GM12878 (cell line): ENCODE measurements at regions not wholly inside any gene's neighbourhood (a gene's known extent, or its start where the extent isn't known, plus 50 kb on each side); places are given as distances from the start of the nearest gene placed in this dataset.

Experiments used
- ATAC-seq: fragments of 200-7000 bp; cut with Tn5 transposase; 3 replicates; pipeline ENCODE4 v1.9.1; 2020; ENCODE audit warnings: mild to moderate bottlenecking, moderate library complexity
- BruUV-seq: library from RNA; stranded (reverse); fragments of 400-500 nt; replicated peaks from 2 replicates; lab custom pipeline; 2021; lab: Mats Ljungman, UMichigan
- CTCF ChIA-PET: fragments of 300-600 bp; sonication (Branson Sonifier 250); formaldehyde crosslinking; extraction: SDS; loops from one replicate; lab custom pipeline; 2021; ENCODE audit warnings: inconsistent platforms; lab: Yijun Ruan, JAX
- POLR2A ChIA-PET: fragments of 350-600 bp; formaldehyde crosslinking; extraction: SDS; loops from one replicate; lab custom pipeline; 2021; ENCODE audit warnings: inconsistent platforms; lab: Charles Lee
- RAD21 ChIA-PET: fragments of 300-600 bp; sonication (Branson Sonifier 250); formaldehyde crosslinking; loops from one replicate; lab custom pipeline; 2023; ENCODE audit warnings: antibody characterized with exemption; ENCODE audit not compliant: unreplicated experiment; lab: Charles Lee
- SMC1A ChIA-PET: fragments of 300-600 bp; sonication (Branson Sonifier 250); formaldehyde crosslinking; loops from one replicate; lab custom pipeline; 2023; ENCODE audit not compliant: unreplicated experiment, uncharacterized antibody; lab: Charles Lee
- DNase-seq: peaks from one replicate; pipeline ENCODE4 v3.0.0-alpha.2; 2011; ENCODE audit warnings: low read depth, low spot score
- FAIRE-seq: peaks from 3 replicates; lab custom pipeline; 2011; peaks lifted over from hg19 to GRCh38; lab: Jason Lieb, UNC
- H2AFZ ChIP-seq: 2 replicates; pipeline ENCODE4 v1.6.0; 2011; ENCODE audit warnings: low read depth, low read length, control low read depth; ENCODE audit not compliant: control insufficient read depth
- H3K27ac ChIP-seq: 2 replicates; pipeline ENCODE4 v1.5.1; 2011; ENCODE audit warnings: control low read depth; ENCODE audit not compliant: control insufficient read depth, insufficient read depth
- H3K27me3 ChIP-seq, 2 experiments: replicated peaks in 1 of 2; 2 replicates each; pipeline versions ENCODE4 v1.6.0 to v1.6.1; 2011; ENCODE audit warnings: low read length in 1 of 2; ENCODE audit not compliant: control insufficient read depth in 2 of 2, insufficient read depth in 2 of 2
- H3K36me3 ChIP-seq, 2 experiments: 2 replicates each; pipeline ENCODE4 v1.5.1; 2011; ENCODE audit warnings: low read length in 1 of 2; ENCODE audit not compliant: control insufficient read depth in 2 of 2, insufficient read depth in 2 of 2
- H3K4me1 ChIP-seq: 2 replicates; pipeline ENCODE4 v1.6.1; 2011; ENCODE audit warnings: mild to moderate bottlenecking, low read length, moderate library complexity, mixed read lengths; ENCODE audit not compliant: control insufficient read depth, insufficient read depth
- H3K4me2 ChIP-seq: 2 replicates; pipeline ENCODE4 v1.6.0; 2011; ENCODE audit warnings: control low read depth; ENCODE audit not compliant: control insufficient read depth, insufficient read depth
- H3K4me3 ChIP-seq: fragments of 200-600 bp; sonication (generic); 2 replicates; pipeline ENCODE4 v1.5.1; 2016
- H3K79me2 ChIP-seq: 2 replicates; pipeline ENCODE4 v1.6.0; 2011; ENCODE audit warnings: low read length; ENCODE audit not compliant: control insufficient read depth, insufficient read depth
- H3K9ac ChIP-seq: 2 replicates; pipeline ENCODE4 v1.8.0; 2011; ENCODE audit warnings: low read length, control low read depth, mixed read lengths; ENCODE audit not compliant: control insufficient read depth, insufficient read depth
- H3K9me3 ChIP-seq: replicated peaks from 3 replicates; pipeline ENCODE4 v1.5.1; 2011; ENCODE audit warnings: mild to moderate bottlenecking, low read length; ENCODE audit not compliant: control insufficient read depth, insufficient read depth
- H4K20me1 ChIP-seq: 2 replicates; pipeline ENCODE4 v1.6.0; 2011; ENCODE audit not compliant: control insufficient read depth, insufficient read depth
- CHD2 ChIP-seq: IDR thresholded peaks from 2 replicates; pipeline ENCODE4 v1.6.1; 2011; ENCODE audit warnings: low read depth, low read length, improper control_type of control experiment, borderline replicate concordance
- DPF2 ChIP-seq: fragments of 450-650 bp; IDR thresholded peaks from 2 replicates; pipeline ENCODE4 v1.6.1; 2017; ENCODE audit warnings: mild to moderate bottlenecking
- EP300 ChIP-seq, 2 experiments: fragments of 150-350 bp in 1 of 2; IDR thresholded peaks; 2 replicates each; pipeline ENCODE4 v1.6.1; 2011 to 2012; ENCODE audit warnings: low read depth in 2 of 2, low read length in 2 of 2, borderline replicate concordance in 1 of 2, improper control_type of control experiment in 1 of 2, inconsistent platforms in 1 of 2; ENCODE audit not compliant: control insufficient read depth in 1 of 2
- HSF1 ChIP-seq: fragments of 150-350 bp; IDR thresholded peaks from 2 replicates; pipeline ENCODE4 v1.6.1; 2014; ENCODE audit warnings: mild to moderate bottlenecking, low read depth, low read length
- JUND ChIP-seq: IDR thresholded peaks from 2 replicates; pipeline ENCODE4 v1.6.1; 2012; ENCODE audit warnings: low read depth, mild to moderate bottlenecking, low read length, improper control_type of control experiment, moderate library complexity
- POU2F2 ChIP-seq: IDR thresholded peaks from 3 replicates; pipeline ENCODE4 v1.6.1; 2011; ENCODE audit warnings: low read depth, mild to moderate bottlenecking, low read length, borderline replicate concordance
- RUNX3 ChIP-seq: IDR thresholded peaks from 2 replicates; pipeline ENCODE4 v1.6.1; 2012; ENCODE audit warnings: low read length, inconsistent platforms
- USF1 ChIP-seq: IDR thresholded peaks from 2 replicates; pipeline ENCODE4 v1.6.1; 2011; ENCODE audit warnings: borderline replicate concordance, low read depth, mild to moderate bottlenecking, moderate library complexity, mixed read lengths, low read length; ENCODE audit not compliant: insufficient read depth; ENCODE audit errors: extremely low read length
- USF2 ChIP-seq: IDR thresholded peaks from 2 replicates; pipeline ENCODE4 v1.6.1; 2011; ENCODE audit warnings: low read depth, low read length, improper control_type of control experiment, borderline replicate concordance
- YY1 ChIP-seq: IDR thresholded peaks from 2 replicates; pipeline ENCODE4 v1.6.1; 2011; ENCODE audit warnings: low read depth, mild to moderate bottlenecking, low read length
- ZNF24 ChIP-seq: fragments of 450-650 bp; IDR thresholded peaks from 2 replicates; pipeline ENCODE4 v1.6.1; 2017; ENCODE audit warnings: antibody characterized with exemption, mild to moderate bottlenecking
- ZSCAN29 ChIP-seq: fragments of 450-650 bp; IDR thresholded peaks from 2 replicates; pipeline ENCODE4 v1.6.1; 2017; ENCODE audit warnings: mild to moderate bottlenecking, moderate library complexity
- WGBS: methylation state at CpG from one replicate; pipeline ENCODE4 v1.1.6; 2016; ENCODE audit warnings: low lambda C conversion rate; ENCODE audit not compliant: insufficient replicate concordance, insufficient coverage; ENCODE audit errors: missing lambda C conversion rate; 5-methylcytosine and 5-hydroxymethylcytosine counted together
- in situ Hi-C: fragments of 300-500 bp; cut with MboI; formaldehyde crosslinking; loops from 9 replicates; pipeline ENCODE4 v1.14.3; 2018; ENCODE audit warnings: mixed read lengths
- intact Hi-C: fragments of 100-400 bp; cut with micrococcal nuclease; formaldehyde crosslinking; loops from one replicate; pipeline ENCODE4 v1.14.2; 2022; ENCODE audit not compliant: unreplicated experiment
- TF ChIP-seq, protein P1 (sequence below): fragments of 450-650 bp; formaldehyde crosslinking; IDR thresholded peaks from 2 replicates; pipeline ENCODE4 v1.5.0; 2022; ENCODE audit warnings: mild to moderate bottlenecking, missing genetic modification characterization
- TF ChIP-seq, protein P2 (sequence below): fragments of 450-650 bp; IDR thresholded peaks from 2 replicates; pipeline ENCODE4 v1.6.1; 2017; ENCODE audit warnings: mild to moderate bottlenecking, moderate library complexity

DNA sequence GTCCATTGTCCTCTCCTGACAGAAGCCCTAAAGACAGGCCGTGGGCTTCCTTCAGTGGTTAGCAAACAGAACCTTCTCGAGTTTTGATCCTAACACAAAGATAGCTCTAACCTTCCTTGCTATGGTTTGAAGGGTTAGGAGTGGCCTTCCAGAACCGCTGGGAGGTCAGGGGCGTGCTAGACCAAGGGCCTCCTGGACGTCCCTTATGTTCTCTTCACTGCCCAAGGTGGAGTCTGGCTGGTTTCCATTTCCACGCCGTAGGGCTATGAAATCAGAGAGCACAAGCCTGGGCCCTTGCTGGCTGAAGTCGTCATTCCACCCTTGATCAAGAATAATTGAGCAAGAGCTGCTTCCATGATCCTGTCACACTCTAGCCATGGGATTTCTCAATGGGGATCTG, 475.1 kb downstream of the SHQ1 start:
- Histone ChIP-seq H3K79me2 (no peaks in the 10 kb centered on the region), H3K4me3 (no peak overlapping the region), H3K4me1 (peaks cover 3% of the 10 kb centered on the region; the same call in 1 of the 2 replicates), H3K9me3 (no peaks in the 10 kb centered on the region), H3K9ac (no peak overlapping the region), H3K27me3 (no peaks in the 10 kb centered on the region), H4K20me1 (no peaks in the 10 kb centered on the region), H3K4me2 (no peak overlapping the region), H2AFZ (no peak overlapping the region), H3K27ac (no peak overlapping the region), H3K36me3 (peaks cover 1 to 2% of the 10 kb centered on the region in 2 experiments; a peak in 3 of 4 replicates)
- POLR2A ChIA-PET = interaction anchor here (0.5 to 0.7 kb wide), 2 partner anchors 25 to 121 kb away, joined by 4 to 7 read pairs; no protein-coding TSS in a partner anchor
- CTCF ChIA-PET = no interaction called here
- intact Hi-C loops = no loop called here
- FAIRE-seq (no peak), DNase-seq (no peak), ATAC-seq (no peak)
- TF ChIP-seq, protein P1, sequence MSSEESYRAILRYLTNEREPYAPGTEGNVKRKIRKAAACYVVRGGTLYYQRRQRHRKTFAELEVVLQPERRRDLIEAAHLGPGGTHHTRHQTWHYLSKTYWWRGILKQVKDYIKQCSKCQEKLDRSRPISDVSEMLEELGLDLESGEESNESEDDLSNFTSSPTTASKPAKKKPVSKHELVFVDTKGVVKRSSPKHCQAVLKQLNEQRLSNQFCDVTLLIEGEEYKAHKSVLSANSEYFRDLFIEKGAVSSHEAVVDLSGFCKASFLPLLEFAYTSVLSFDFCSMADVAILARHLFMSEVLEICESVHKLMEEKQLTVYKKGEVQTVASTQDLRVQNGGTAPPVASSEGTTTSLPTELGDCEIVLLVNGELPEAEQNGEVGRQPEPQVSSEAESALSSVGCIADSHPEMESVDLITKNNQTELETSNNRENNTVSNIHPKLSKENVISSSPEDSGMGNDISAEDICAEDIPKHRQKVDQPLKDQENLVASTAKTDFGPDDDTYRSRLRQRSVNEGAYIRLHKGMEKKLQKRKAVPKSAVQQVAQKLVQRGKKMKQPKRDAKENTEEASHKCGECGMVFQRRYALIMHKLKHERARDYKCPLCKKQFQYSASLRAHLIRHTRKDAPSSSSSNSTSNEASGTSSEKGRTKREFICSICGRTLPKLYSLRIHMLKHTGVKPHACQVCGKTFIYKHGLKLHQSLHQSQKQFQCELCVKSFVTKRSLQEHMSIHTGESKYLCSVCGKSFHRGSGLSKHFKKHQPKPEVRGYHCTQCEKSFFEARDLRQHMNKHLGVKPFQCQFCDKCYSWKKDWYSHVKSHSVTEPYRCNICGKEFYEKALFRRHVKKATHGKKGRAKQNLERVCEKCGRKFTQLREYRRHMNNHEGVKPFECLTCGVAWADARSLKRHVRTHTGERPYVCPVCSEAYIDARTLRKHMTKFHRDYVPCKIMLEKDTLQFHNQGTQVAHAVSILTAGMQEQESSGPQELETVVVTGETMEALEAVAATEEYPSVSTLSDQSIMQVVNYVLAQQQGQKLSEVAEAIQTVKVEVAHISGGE = no peak
- TF ChIP-seq YY1 = no peak
- TF ChIP-seq JUND = no peak
- no peak for TF ChIP-seq EP300 (IDR thresholded peaks at IDR 0.05; ENCODE audit: borderline replicate concordance in 1 of 2, control insufficient read depth in 1 of 2, low read depth in 2 of 2, low read length in 2 of 2)
- TF ChIP-seq POU2F2 = no peak
- no peak for TF ChIP-seq ZSCAN29
- no peak for TF ChIP-seq USF1
- TF ChIP-seq CHD2 = no peak
- TF ChIP-seq DPF2 = no peak
- no peak for TF ChIP-seq USF2
- TF ChIP-seq, protein P2, sequence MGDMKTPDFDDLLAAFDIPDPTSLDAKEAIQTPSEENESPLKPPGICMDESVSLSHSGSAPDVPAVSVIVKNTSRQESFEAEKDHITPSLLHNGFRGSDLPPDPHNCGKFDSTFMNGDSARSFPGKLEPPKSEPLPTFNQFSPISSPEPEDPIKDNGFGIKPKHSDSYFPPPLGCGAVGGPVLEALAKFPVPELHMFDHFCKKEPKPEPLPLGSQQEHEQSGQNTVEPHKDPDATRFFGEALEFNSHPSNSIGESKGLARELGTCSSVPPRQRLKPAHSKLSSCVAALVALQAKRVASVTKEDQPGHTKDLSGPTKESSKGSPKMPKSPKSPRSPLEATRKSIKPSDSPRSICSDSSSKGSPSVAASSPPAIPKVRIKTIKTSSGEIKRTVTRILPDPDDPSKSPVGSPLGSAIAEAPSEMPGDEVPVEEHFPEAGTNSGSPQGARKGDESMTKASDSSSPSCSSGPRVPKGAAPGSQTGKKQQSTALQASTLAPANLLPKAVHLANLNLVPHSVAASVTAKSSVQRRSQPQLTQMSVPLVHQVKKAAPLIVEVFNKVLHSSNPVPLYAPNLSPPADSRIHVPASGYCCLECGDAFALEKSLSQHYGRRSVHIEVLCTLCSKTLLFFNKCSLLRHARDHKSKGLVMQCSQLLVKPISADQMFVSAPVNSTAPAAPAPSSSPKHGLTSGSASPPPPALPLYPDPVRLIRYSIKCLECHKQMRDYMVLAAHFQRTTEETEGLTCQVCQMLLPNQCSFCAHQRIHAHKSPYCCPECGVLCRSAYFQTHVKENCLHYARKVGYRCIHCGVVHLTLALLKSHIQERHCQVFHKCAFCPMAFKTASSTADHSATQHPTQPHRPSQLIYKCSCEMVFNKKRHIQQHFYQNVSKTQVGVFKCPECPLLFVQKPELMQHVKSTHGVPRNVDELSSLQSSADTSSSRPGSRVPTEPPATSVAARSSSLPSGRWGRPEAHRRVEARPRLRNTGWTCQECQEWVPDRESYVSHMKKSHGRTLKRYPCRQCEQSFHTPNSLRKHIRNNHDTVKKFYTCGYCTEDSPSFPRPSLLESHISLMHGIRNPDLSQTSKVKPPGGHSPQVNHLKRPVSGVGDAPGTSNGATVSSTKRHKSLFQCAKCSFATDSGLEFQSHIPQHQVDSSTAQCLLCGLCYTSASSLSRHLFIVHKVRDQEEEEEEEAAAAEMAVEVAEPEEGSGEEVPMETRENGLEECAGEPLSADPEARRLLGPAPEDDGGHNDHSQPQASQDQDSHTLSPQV = no peak
- no peak for TF ChIP-seq RUNX3
- no peak for TF ChIP-seq ZNF24
- no peak for TF ChIP-seq HSF1
- RAD21 ChIA-PET = no interaction called here
- SMC1A ChIA-PET = no interaction called here
- no TSS peak for BruUV-seq
- 80% methylated on average over 8 of the region's 8 CpGs for WGBS
- in situ Hi-C loops = no loop called here
